K562 (cell line): ENCODE measurements at regions not wholly inside any gene's neighbourhood (a gene's known extent, or its start where the extent isn't known, plus 50 kb on each side); places are given as distances from the start of the nearest gene placed in this dataset.

Experiments
- BDP1 ChIP-seq: IDR thresholded peaks from 3 replicates; pipeline ENCODE4 v1.6.1; 2011; ENCODE audit not compliant: insufficient read length, insufficient read depth
- CBX1 ChIP-seq: sonication (generic); IDR thresholded peaks from 2 replicates; pipeline ENCODE4 v1.6.1; 2016; ENCODE audit warnings: antibody characterized with exemption, low read depth, mild to moderate bottlenecking
- FOXP1 ChIP-seq: sonication (generic); formaldehyde crosslinking; IDR thresholded peaks from 2 replicates; pipeline ENCODE4 v1.8.0; 2022; ENCODE audit warnings: mild to moderate bottlenecking, missing genetic modification reagents
- GABPB1 ChIP-seq: sonication (generic); formaldehyde crosslinking; IDR thresholded peaks from 2 replicates; pipeline ENCODE4 v1.8.0; 2022; ENCODE audit warnings: mild to moderate bottlenecking, missing genetic modification reagents
- HEY1 ChIP-seq: fragments of 250-450 bp; sonication (Bioruptor Pico); IDR thresholded peaks from 2 replicates; pipeline ENCODE4 v1.5.0; 2020; ENCODE audit warnings: mild to moderate bottlenecking, moderate library complexity, borderline replicate concordance
- KDM2B ChIP-seq: fragments of 250-450 bp; sonication (Bioruptor Pico); IDR thresholded peaks from 2 replicates; pipeline ENCODE4 v1.8.0; 2021; ENCODE audit warnings: mild to moderate bottlenecking, moderate library complexity
- SLC30A9 ChIP-seq: fragments of 250-450 bp; sonication (Bioruptor Pico); IDR thresholded peaks from 2 replicates; pipeline ENCODE4 v1.8.0; 2022; ENCODE audit warnings: mild to moderate bottlenecking, moderate library complexity
- SMARCA4 ChIP-seq: fragments of 450-650 bp; IDR thresholded peaks from 2 replicates; pipeline ENCODE4 v1.6.1; 2016
- YBX1 ChIP-seq: fragments of 450-650 bp; IDR thresholded peaks from 2 replicates; pipeline ENCODE4 v1.7.1; 2016; ENCODE audit warnings: mild to moderate bottlenecking
- ZNF766 ChIP-seq: fragments of 200-800 bp; sonication (Bioruptor generic); conservative IDR thresholded peaks from 2 replicates; pipeline ENCODE4 v1.6.1; 2016; ENCODE audit warnings: missing genetic modification characterization, missing compliant biosample characterization
- TF ChIP-seq, protein P1 (sequence below), 2 experiments: fragments of 450-650 bp in 1 of 2; sonication (generic) in 1 of 2; formaldehyde crosslinking in 1 of 2; IDR thresholded peaks; 2 replicates each; pipeline versions ENCODE4 v1.7.1 to v1.9.0; 2016 to 2022; ENCODE audit warnings: inconsistent platforms in 1 of 2, mild to moderate bottlenecking in 1 of 2, missing genetic modification reagents in 1 of 2
- TF ChIP-seq, protein P2 (sequence below): sonication (generic); formaldehyde crosslinking; IDR thresholded peaks from 2 replicates; pipeline ENCODE4 v1.4.0; 2020; ENCODE audit warnings: mild to moderate bottlenecking, missing genetic modification reagents

DNA sequence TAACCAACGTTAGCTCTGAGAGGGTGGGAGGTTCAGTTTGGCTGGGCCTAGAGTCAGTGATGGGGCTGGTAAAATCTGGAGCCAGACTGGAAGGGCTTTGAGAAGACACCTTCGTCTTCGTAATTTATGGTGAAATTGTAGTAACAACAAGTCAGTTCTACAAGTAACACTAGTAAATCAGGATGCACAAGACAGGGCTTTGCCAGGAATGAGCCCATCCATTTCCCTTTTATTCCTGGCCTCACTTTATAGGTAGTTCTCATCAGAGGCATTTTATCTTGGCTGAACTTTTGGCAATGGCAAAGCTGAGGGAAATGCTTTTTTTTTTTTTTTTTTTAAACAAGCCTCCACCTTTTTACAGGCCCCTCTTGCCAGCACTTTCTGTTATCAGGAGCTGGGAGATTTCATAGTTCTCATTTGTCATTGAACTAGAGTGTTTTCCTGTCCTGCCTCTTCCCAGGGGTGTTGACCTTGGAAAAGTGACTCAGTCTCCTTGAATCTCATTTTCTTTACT is 110.5 kb upstream of the KLF4 start (continued):
- TF ChIP-seq, protein P1, sequence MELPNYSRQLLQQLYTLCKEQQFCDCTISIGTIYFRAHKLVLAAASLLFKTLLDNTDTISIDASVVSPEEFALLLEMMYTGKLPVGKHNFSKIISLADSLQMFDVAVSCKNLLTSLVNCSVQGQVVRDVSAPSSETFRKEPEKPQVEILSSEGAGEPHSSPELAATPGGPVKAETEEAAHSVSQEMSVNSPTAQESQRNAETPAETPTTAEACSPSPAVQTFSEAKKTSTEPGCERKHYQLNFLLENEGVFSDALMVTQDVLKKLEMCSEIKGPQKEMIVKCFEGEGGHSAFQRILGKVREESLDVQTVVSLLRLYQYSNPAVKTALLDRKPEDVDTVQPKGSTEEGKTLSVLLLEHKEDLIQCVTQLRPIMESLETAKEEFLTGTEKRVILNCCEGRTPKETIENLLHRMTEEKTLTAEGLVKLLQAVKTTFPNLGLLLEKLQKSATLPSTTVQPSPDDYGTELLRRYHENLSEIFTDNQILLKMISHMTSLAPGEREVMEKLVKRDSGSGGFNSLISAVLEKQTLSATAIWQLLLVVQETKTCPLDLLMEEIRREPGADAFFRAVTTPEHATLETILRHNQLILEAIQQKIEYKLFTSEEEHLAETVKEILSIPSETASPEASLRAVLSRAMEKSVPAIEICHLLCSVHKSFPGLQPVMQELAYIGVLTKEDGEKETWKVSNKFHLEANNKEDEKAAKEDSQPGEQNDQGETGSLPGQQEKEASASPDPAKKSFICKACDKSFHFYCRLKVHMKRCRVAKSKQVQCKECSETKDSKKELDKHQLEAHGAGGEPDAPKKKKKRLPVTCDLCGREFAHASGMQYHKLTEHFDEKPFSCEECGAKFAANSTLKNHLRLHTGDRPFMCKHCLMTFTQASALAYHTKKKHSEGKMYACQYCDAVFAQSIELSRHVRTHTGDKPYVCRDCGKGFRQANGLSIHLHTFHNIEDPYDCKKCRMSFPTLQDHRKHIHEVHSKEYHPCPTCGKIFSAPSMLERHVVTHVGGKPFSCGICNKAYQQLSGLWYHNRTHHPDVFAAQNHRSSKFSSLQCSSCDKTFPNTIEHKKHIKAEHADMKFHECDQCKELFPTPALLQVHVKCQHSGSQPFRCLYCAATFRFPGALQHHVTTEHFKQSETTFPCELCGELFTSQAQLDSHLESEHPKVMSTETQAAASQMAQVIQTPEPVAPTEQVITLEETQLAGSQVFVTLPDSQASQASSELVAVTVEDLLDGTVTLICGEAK (IDR thresholded peaks at IDR 0.05), result no peak
- TF ChIP-seq, protein P1 (CRISPR knock-in tag; IDR thresholded peaks at IDR 0.05), result no peak
- TF ChIP-seq CBX1 (no peak), GABPB1 (no peak), SMARCA4 (no peak), HEY1 (CRISPR knock-in tag) (no peak), ZNF766 (CRISPR knock-in tag) (no peak), BDP1 (no peak), FOXP1 (no peak), KDM2B (CRISPR knock-in tag) (no peak), YBX1 (no peak), SLC30A9 (CRISPR knock-in tag) (no peak)
- TF ChIP-seq, protein P2, sequence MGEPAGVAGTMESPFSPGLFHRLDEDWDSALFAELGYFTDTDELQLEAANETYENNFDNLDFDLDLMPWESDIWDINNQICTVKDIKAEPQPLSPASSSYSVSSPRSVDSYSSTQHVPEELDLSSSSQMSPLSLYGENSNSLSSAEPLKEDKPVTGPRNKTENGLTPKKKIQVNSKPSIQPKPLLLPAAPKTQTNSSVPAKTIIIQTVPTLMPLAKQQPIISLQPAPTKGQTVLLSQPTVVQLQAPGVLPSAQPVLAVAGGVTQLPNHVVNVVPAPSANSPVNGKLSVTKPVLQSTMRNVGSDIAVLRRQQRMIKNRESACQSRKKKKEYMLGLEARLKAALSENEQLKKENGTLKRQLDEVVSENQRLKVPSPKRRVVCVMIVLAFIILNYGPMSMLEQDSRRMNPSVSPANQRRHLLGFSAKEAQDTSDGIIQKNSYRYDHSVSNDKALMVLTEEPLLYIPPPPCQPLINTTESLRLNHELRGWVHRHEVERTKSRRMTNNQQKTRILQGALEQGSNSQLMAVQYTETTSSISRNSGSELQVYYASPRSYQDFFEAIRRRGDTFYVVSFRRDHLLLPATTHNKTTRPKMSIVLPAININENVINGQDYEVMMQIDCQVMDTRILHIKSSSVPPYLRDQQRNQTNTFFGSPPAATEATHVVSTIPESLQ (CRISPR knock-in tag), result no peak
